Breast epithelium (tissue), 3 donors: ENCODE measurements at regions not wholly inside any gene's neighbourhood (a gene's known extent, or its start where the extent isn't known, plus 50 kb on each side); places are given as distances from the start of the nearest gene placed in this dataset.

Experiments used
- CTCF ChIP-seq, 3 donors: fragments of 450-650 bp; IDR thresholded peaks; one replicate each; pipeline ENCODE4 v1.5.1; 2016 to 2017; ENCODE audit warnings: antibody characterized with exemption in 3 of 3, mild to moderate bottlenecking in 3 of 3, moderate library complexity in 3 of 3
- POLR2A ChIP-seq: fragments of 450-650 bp; IDR thresholded peaks from one replicate; pipeline ENCODE4 v1.6.1; 2016; ENCODE audit warnings: antibody characterized with exemption, mild to moderate bottlenecking, moderate library complexity
- POLR2AphosphoS5 ChIP-seq, 3 donors: sonication (generic); formaldehyde crosslinking; IDR thresholded peaks; one replicate each; pipeline ENCODE4 v1.6.1; 2017; ENCODE audit warnings: antibody characterized with exemption in 3 of 3

DNA sequence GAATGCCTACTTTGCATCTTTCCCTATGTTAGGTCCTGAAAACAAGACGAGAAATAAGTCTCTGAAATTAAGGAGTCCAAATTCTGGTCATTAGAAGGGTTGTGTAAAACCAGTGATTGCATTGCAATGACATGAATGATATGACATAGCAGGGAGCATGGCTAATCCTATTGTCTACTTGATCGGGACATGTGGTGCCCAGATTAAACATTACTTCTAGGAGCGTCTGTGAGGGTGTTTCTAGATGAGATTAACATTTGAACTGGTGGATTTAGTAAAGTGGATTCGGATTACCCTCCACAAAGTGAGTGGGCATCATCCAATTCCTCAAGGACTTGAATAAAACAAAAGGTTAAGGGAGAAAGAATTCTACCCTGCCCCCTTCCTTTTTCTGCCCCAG is 434.9 kb upstream of the KLF6 start:
- TF ChIP-seq CTCF (IDR thresholded peaks at IDR 0.05) (no peak), POLR2AphosphoS5 (IDR thresholded peaks at IDR 0.05) (no peak), POLR2A (no peak)
